RWPE1 (cell line): ENCODE measurements at regions not wholly inside any gene's neighbourhood (a gene's known extent, or its start where the extent isn't known, plus 50 kb on each side); places are given as distances from the start of the nearest gene placed in this dataset.

Experiments
- CTCF ChIA-PET: fragments of 350-600 bp; sonication (Branson Sonifier 250); formaldehyde crosslinking; extraction: SDS; loops from one replicate; lab custom pipeline; 2021; lab: Yijun Ruan, JAX
- POLR2A ChIA-PET: fragments of 400-600 bp; formaldehyde crosslinking; extraction: SDS; loops from one replicate; lab custom pipeline; 2020; ENCODE audit warnings: antibody characterized with exemption; ENCODE audit not compliant: low non-redundant PET; lab: Yijun Ruan, JAX
- DNase-seq: peaks from one replicate; pipeline ENCODE4 v3.0.0; 2012; ENCODE audit warnings: low spot score
- H3K27ac ChIP-seq: fragments of 450-650 bp; 2 replicates; pipeline ENCODE4 v1.5.1; 2017
- CTCF ChIP-seq: fragments of 450-650 bp; conservative IDR thresholded peaks from 2 replicates; pipeline ENCODE4 v1.5.1; 2017; ENCODE audit warnings: low read depth, mild to moderate bottlenecking

- H3K27ac ChIP-seq, result no peak overlapping the region
- DNase-seq, result no peak
- ChIA-PET CTCF (no interaction called here), POLR2A (no interaction called here)
- TF ChIP-seq CTCF, result no peak
Observed at GRCh38 chr1:42010381-42010780, 91.7 kb upstream of the HIVEP3 start.

GRCh38 chr1:42008264-42008663 lies 89.5 kb upstream of the HIVEP3 start:
- DNase-seq, result no peak
- ChIA-PET CTCF (interaction anchor here (0.6 kb wide), 1 partner anchor 175 kb away, joined by 3 read pairs; no protein-coding TSS in a partner anchor), POLR2A (no interaction called here)
- no peak overlapping the region for H3K27ac ChIP-seq
- no peak for TF ChIP-seq CTCF

- POLR2A ChIA-PET, result no interaction called here
- DNase-seq, result peak; percentile 50
- no peak overlapping the region for H3K27ac ChIP-seq
- CTCF ChIA-PET, result interaction anchor here (0.6 kb wide), 2 partner anchors 75 to 116 kb away, joined by 3 read pairs; no protein-coding TSS in a partner anchor
- no peak for TF ChIP-seq CTCF
Observed at GRCh38 chr1:42006836-42007235, 88.1 kb upstream of the HIVEP3 start.

GRCh38 chr1:42006093-42006492 lies 87.4 kb upstream of the HIVEP3 start:
- no peak for DNase-seq
- ChIA-PET POLR2A (no interaction called here), CTCF (interaction anchor here (0.6 kb wide), 1 partner anchor 74 kb away, joined by 3 read pairs; no protein-coding TSS in a partner anchor)
- TF ChIP-seq CTCF, result no peak
- H3K27ac ChIP-seq, result no peak overlapping the region

- CTCF ChIA-PET, result no interaction called here
- POLR2A ChIA-PET, result no interaction called here
- no peak for DNase-seq
- H3K27ac ChIP-seq, result no peak overlapping the region
- TF ChIP-seq CTCF, result no peak
Observed at GRCh38 chr1:42005530-42005929, 86.8 kb upstream of the HIVEP3 start.

- H3K27ac ChIP-seq, result no peak overlapping the region
- no peak for TF ChIP-seq CTCF
- ChIA-PET POLR2A (no interaction called here), CTCF (no interaction called here)
- DNase-seq, result no peak
Observed at GRCh38 chr1:42004860-42005259, 86.1 kb upstream of the HIVEP3 start.
